Vagina (tissue), 2 donors: ENCODE measurements at regions not wholly inside any gene's neighbourhood (a gene's known extent, or its start where the extent isn't known, plus 50 kb on each side); places are given as distances from the start of the nearest gene placed in this dataset.

Source experiments
- DNase-seq, 2 donors: peaks; one replicate each; pipeline ENCODE4 v3.0.0-alpha.2; 2017; ENCODE audit errors: extremely low spot score in 2 of 2
- H3K27ac ChIP-seq: fragments of 200-600 bp; sonication (generic); one replicate; pipeline ENCODE4 v1.5.1; 2019
- H3K27me3 ChIP-seq: fragments of 200-600 bp; sonication (generic); one replicate; pipeline ENCODE4 v1.5.1; 2019
- H3K36me3 ChIP-seq, 2 donors: fragments of 200-600 bp; sonication (generic); one replicate each; pipeline ENCODE4 v1.5.1; 2017 to 2019
- H3K4me1 ChIP-seq: fragments of 200-600 bp; sonication (generic); one replicate; pipeline ENCODE4 v1.5.1; 2019
- H3K4me3 ChIP-seq, 2 donors: fragments of 200-600 bp; sonication (generic); 1 replicate in 1 of 2; 2 replicates in 1 of 2; pipeline ENCODE4 v1.5.1; 2016 to 2019
- H3K9me3 ChIP-seq: fragments of 200-600 bp; sonication (generic); one replicate; pipeline ENCODE4 v1.5.1; 2019
- POLR2A ChIP-seq, 2 donors: fragments of 450-650 bp; IDR thresholded peaks; one replicate each; pipeline ENCODE4 v1.6.1; 2017; ENCODE audit warnings: antibody characterized with exemption in 2 of 2, mild to moderate bottlenecking in 2 of 2, moderate library complexity in 2 of 2
- POLR2AphosphoS5 ChIP-seq, 2 donors: sonication (generic); formaldehyde crosslinking; IDR thresholded peaks; one replicate each; pipeline ENCODE4 v1.9.0; 2017; ENCODE audit warnings: antibody characterized with exemption in 2 of 2, mild to moderate bottlenecking in 2 of 2, low read depth in 1 of 2; ENCODE audit not compliant: insufficient read depth in 1 of 2
- intact Hi-C: fragments of 100-400 bp; cut with DNase I; formaldehyde crosslinking; loops from one replicate; pipeline ENCODE4 v1.15.1; 2023
- TF ChIP-seq, protein P1 (sequence below), 3 experiments: fragments of 450-650 bp in 2 of 3; fragments of 200-600 bp in 1 of 3; sonication (generic) in 1 of 3; IDR thresholded peaks; one replicate each; pipeline ENCODE4 v1.5.1; 2017 to 2019; ENCODE audit warnings: antibody characterized with exemption in 3 of 3, mild to moderate bottlenecking in 2 of 3, moderate library complexity in 2 of 3

- DNase-seq = no peak
- no peaks in the 10 kb centered on the region for H3K27me3 ChIP-seq
- peaks cover 13% of the 10 kb centered on the region for H3K4me1 ChIP-seq
- no peak overlapping the region for H3K27ac ChIP-seq
- TF ChIP-seq POLR2A (IDR thresholded peaks at IDR 0.05) (no peak), POLR2AphosphoS5 (IDR thresholded peaks at IDR 0.05; ENCODE audit: insufficient read depth in 1 of 2, low read depth in 1 of 2) (no peak)
- TF ChIP-seq, protein P1, sequence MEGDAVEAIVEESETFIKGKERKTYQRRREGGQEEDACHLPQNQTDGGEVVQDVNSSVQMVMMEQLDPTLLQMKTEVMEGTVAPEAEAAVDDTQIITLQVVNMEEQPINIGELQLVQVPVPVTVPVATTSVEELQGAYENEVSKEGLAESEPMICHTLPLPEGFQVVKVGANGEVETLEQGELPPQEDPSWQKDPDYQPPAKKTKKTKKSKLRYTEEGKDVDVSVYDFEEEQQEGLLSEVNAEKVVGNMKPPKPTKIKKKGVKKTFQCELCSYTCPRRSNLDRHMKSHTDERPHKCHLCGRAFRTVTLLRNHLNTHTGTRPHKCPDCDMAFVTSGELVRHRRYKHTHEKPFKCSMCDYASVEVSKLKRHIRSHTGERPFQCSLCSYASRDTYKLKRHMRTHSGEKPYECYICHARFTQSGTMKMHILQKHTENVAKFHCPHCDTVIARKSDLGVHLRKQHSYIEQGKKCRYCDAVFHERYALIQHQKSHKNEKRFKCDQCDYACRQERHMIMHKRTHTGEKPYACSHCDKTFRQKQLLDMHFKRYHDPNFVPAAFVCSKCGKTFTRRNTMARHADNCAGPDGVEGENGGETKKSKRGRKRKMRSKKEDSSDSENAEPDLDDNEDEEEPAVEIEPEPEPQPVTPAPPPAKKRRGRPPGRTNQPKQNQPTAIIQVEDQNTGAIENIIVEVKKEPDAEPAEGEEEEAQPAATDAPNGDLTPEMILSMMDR (IDR thresholded peaks at IDR 0.05) = no peak
- no peaks in the 10 kb centered on the region for H3K9me3 ChIP-seq
- H3K4me3 ChIP-seq = no peak overlapping the region
- no peaks in the 10 kb centered on the region for H3K36me3 ChIP-seq
- intact Hi-C loops = no loop called here
Observed at GRCh38 chr11:92384802-92385201, 160.2 kb downstream of the FAT3 start.

DNA sequence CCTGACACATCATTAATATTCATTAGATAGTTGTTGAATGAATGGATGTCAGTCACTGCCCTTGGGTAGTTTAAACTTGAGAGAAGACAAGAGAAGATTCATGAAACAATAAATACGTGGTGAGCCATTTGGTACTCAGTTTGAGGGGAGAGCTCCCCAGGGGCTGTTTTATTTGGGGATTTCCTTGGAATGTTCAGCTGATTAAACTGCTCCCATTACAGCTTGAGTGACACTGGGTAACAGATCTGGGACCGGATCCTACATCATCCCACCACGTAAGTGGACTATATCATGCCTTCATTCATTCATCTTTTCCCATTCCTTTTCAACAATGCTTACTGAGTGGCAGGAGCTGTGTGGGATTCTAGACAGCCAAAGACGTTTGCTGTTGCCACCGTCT, 162.0 kb downstream of the FAT3 start:
- Histone ChIP-seq H3K4me3 (no peak overlapping the region), H3K9me3 (no peaks in the 10 kb centered on the region), H3K27me3 (no peaks in the 10 kb centered on the region), H3K4me1 (peaks cover 13% of the 10 kb centered on the region), H3K36me3 (no peaks in the 10 kb centered on the region), H3K27ac (no peak overlapping the region)
- TF ChIP-seq POLR2AphosphoS5 (IDR thresholded peaks at IDR 0.05; ENCODE audit: insufficient read depth in 1 of 2, low read depth in 1 of 2) (no peak), POLR2A (IDR thresholded peaks at IDR 0.05) (no peak)
- TF ChIP-seq, protein P1 (IDR thresholded peaks at IDR 0.05) = no peak
- intact Hi-C loops = no loop called here
- no peak for DNase-seq

GRCh38 chr11:92387859-92388258, 163.2 kb downstream of the FAT3 start:
- Histone ChIP-seq H3K4me3 (no peak overlapping the region), H3K27ac (no peak overlapping the region), H3K27me3 (no peaks in the 10 kb centered on the region), H3K9me3 (no peaks in the 10 kb centered on the region), H3K4me1 (peaks cover 13% of the 10 kb centered on the region), H3K36me3 (no peaks in the 10 kb centered on the region)
- DNase-seq = no peak
- intact Hi-C loops = no loop called here
- no peak for TF ChIP-seq POLR2A (IDR thresholded peaks at IDR 0.05)
- TF ChIP-seq POLR2AphosphoS5 (IDR thresholded peaks at IDR 0.05; ENCODE audit: insufficient read depth in 1 of 2, low read depth in 1 of 2) = no peak
- TF ChIP-seq, protein P1 (IDR thresholded peaks at IDR 0.05) = no peak

DNA sequence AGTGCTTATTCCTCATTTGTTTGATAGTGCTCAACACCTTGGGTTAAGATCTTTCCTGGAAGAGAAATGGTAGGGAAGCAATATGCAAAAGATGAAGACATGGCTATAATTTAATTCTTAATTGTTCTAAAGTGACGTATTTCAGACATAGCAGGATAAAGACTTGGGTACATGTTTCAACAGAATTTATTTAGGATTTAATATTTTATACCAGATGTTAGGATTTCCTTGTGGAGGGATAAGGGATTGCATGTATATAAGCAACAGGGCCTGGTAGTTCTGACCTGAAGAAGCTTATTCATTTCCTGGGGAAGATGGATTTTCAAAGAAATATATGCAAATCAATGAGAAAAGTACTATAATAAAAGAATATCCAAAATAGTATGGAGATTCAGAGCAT, 163.8 kb downstream of the FAT3 start:
- Histone ChIP-seq H3K4me1 (peaks cover 13% of the 10 kb centered on the region), H3K27me3 (no peaks in the 10 kb centered on the region), H3K4me3 (no peak overlapping the region), H3K36me3 (no peaks in the 10 kb centered on the region), H3K27ac (no peak overlapping the region), H3K9me3 (no peaks in the 10 kb centered on the region)
- TF ChIP-seq POLR2AphosphoS5 (IDR thresholded peaks at IDR 0.05; ENCODE audit: insufficient read depth in 1 of 2, low read depth in 1 of 2) (no peak), POLR2A (IDR thresholded peaks at IDR 0.05) (no peak)
- TF ChIP-seq, protein P1 (IDR thresholded peaks at IDR 0.05) = no peak
- intact Hi-C loops = no loop called here
- no peak for DNase-seq

- Histone ChIP-seq H3K9me3 (no peaks in the 10 kb centered on the region), H3K36me3 (no peaks in the 10 kb centered on the region), H3K27ac (no peak overlapping the region), H3K27me3 (no peaks in the 10 kb centered on the region), H3K4me3 (no peak overlapping the region), H3K4me1 (no peaks in the 10 kb centered on the region)
- no peak for TF ChIP-seq POLR2AphosphoS5 (IDR thresholded peaks at IDR 0.05; ENCODE audit: insufficient read depth in 1 of 2, low read depth in 1 of 2)
- TF ChIP-seq POLR2A (IDR thresholded peaks at IDR 0.05) = no peak
- TF ChIP-seq, protein P1 (IDR thresholded peaks at IDR 0.05) = no peak
- intact Hi-C loops = no loop called here
- DNase-seq = no peak
Observed at GRCh38 chr11:92390783-92391182, 166.2 kb downstream of the FAT3 start.
